ENCODE measurements at regions not wholly inside any gene's neighbourhood (a gene's known extent, or its start where the extent isn't known, plus 50 kb on each side); places are given as distances from the start of the nearest gene placed in this dataset.

DNA sequence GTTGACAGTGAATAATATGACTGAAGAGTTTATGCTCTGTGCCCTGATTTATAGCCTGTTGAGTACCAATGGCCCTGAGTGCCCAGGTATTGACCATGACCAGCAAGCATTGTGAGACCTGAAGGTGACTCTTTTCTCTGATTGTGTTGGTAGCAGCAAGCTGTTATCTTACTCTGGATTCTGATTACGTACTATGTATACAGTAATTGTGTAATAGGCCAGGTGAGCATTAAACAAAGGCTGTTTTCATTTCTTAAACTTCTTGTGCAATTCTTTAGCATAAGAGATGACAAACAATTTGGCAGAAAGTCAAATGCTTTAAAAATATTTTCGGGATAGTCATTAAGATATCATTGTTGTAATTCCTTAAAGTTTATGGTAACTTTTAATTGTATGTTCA lies 111.7 kb upstream of the PTPRK start:
- DNase-seq (peak in 2 of 4 donors; percentile 12 to 13), ATAC-seq (no peak)
- H3K27ac ChIP-seq, result no peak overlapping the region
- H3K36me3 ChIP-seq, result no peaks in the 10 kb centered on the region
- no peaks in the 10 kb centered on the region for H3K27me3 ChIP-seq
- intact Hi-C loops (cut with DNase I), result no loop called here
- H3K4me1 ChIP-seq, result no peaks in the 10 kb centered on the region
- no peak overlapping the region for H3K4me3 ChIP-seq
- TF ChIP-seq, protein P1, sequence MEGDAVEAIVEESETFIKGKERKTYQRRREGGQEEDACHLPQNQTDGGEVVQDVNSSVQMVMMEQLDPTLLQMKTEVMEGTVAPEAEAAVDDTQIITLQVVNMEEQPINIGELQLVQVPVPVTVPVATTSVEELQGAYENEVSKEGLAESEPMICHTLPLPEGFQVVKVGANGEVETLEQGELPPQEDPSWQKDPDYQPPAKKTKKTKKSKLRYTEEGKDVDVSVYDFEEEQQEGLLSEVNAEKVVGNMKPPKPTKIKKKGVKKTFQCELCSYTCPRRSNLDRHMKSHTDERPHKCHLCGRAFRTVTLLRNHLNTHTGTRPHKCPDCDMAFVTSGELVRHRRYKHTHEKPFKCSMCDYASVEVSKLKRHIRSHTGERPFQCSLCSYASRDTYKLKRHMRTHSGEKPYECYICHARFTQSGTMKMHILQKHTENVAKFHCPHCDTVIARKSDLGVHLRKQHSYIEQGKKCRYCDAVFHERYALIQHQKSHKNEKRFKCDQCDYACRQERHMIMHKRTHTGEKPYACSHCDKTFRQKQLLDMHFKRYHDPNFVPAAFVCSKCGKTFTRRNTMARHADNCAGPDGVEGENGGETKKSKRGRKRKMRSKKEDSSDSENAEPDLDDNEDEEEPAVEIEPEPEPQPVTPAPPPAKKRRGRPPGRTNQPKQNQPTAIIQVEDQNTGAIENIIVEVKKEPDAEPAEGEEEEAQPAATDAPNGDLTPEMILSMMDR (IDR thresholded peaks at IDR 0.05), result no peak
- H3K9me3 ChIP-seq, result no peaks in the 10 kb centered on the region

DNA sequence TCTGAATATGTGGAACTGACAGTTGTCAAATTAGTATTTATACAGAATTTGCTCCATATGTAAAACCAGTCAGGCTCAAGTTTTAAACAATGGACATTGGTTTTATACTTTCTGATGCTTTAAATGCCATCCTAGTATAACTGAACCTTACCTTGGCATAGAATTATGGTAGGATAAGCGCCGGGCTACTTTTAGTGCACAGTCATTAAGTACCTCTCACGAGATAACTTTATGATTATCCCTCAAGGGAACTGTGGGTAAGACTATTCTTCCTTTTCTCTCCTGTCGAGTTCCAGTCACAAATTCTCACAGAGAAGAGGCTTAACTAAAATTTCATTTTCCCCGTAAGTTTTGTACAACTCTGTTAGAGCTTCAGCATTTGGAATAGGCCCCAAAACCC lies 110.6 kb upstream of the PTPRK start:
- ATAC-seq, result no peak
- TF ChIP-seq, protein P1 (IDR thresholded peaks at IDR 0.05), result no peak

DNA sequence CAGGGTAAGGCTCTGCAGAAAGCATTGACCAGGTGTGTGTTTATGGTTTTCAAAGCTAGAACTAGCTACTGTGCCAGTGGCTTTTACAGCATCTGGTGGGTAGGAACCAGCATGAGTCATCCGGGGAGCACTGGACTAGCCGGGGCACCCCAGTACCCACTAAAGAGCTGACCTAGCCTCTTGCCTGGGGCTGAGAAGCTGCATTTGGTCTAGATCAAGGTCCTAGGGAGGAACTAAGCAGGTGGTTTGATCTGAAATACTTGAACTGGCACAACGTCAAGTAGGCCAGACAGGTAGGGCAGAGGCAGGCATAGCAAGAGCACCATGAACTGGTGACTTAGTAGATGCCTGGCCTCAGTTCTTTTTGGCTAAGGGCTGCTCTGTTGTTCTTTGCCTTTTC lies 109.8 kb upstream of the PTPRK start:
- intact Hi-C loops (cut with DNase I), result no loop called here
- Histone ChIP-seq H3K27ac (no peak overlapping the region), H3K27me3 (no peaks in the 10 kb centered on the region), H3K36me3 (no peaks in the 10 kb centered on the region), H3K4me1 (no peaks in the 10 kb centered on the region), H3K4me3 (no peak overlapping the region), H3K9me3 (no peaks in the 10 kb centered on the region)
- no peak for ATAC-seq
- no peak for DNase-seq
- TF ChIP-seq, protein P1 (IDR thresholded peaks at IDR 0.05), result no peak

More for the DNA sequence above, 110.6 kb upstream of the PTPRK start:
- Histone ChIP-seq H3K9me3 (no peaks in the 10 kb centered on the region), H3K27ac (no peak overlapping the region), H3K36me3 (no peaks in the 10 kb centered on the region), H3K27me3 (no peaks in the 10 kb centered on the region), H3K4me3 (no peak overlapping the region), H3K4me1 (no peaks in the 10 kb centered on the region)
- intact Hi-C loops (cut with DNase I), result no loop called here
- no peak for DNase-seq

DNA sequence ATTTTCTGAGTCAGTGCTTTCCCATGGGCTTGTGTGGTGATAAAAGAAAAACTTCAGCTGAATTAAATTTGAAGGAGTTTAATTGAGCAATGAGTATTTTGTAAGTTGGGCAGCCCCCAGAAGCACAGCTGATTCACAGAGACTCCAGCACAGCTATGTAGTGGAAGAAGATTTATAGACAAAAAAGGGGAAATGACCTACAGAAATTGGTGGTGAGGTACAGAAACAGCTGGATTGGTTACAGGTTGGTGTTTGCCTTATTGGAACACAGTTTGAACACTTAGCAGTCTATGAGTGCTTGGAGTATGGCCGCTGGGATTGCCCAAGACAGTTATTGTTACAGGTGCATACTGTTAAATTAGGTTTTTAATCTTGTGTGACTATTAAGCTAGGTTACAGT lies 96.9 kb upstream of the PTPRK start:
- Histone ChIP-seq H3K4me3 (no peak overlapping the region), H3K27me3 (no peaks in the 10 kb centered on the region), H3K4me1 (no peaks in the 10 kb centered on the region), H3K27ac (no peak overlapping the region), H3K36me3 (no peaks in the 10 kb centered on the region), H3K9me3 (peaks cover 0 to 7% of the 10 kb centered on the region in 2 donors)
- DNase-seq (no peak), ATAC-seq (no peak)
- intact Hi-C loops (cut with DNase I), result no loop called here
- TF ChIP-seq, protein P1 (IDR thresholded peaks at IDR 0.05), result no peak

DNA sequence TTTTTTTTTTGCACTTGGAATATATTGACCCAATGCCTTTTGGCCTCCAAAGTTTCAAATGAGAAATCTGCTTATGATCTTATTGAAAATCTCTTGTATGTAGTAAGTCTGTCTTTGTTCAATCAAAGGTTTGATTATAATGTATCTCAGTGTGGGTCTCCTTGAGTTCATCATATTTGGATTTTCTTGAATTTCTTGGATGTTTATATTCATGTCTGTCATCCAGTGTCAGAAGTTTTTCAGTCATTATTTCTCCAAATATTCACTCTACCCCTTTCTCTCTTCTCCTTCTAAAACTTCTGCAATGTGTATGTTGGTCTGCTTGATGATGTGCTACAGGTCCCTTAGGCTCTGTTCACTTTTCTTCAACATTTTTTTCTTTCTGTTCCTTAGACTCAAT lies 95.9 kb upstream of the PTPRK start:
- no peak for ATAC-seq
- Histone ChIP-seq H3K9me3 (peaks cover 0 to 7% of the 10 kb centered on the region in 2 donors), H3K27me3 (no peaks in the 10 kb centered on the region), H3K4me3 (no peak overlapping the region), H3K36me3 (no peaks in the 10 kb centered on the region), H3K27ac (no peak overlapping the region), H3K4me1 (no peaks in the 10 kb centered on the region)
- intact Hi-C loops (cut with DNase I), result no loop called here
- DNase-seq, result no peak
- TF ChIP-seq, protein P1 (IDR thresholded peaks at IDR 0.05), result no peak

All from left lung (tissue), 4 donors.